PFSK-1 (cell line): ENCODE measurements at regions not wholly inside any gene's neighbourhood (a gene's known extent, or its start where the extent isn't known, plus 50 kb on each side); places are given as distances from the start of the nearest gene placed in this dataset.

Experiments used
- FOXP2 ChIP-seq: optimal IDR thresholded peaks from 2 replicates; pipeline ENCODE3; 2011; ENCODE audit warnings: borderline replicate concordance, control low read depth, inconsistent platforms; ENCODE audit not compliant: insufficient read depth; ENCODE audit errors: extremely low read length, extremely low read depth
- POLR2AphosphoS5 ChIP-seq: IDR thresholded peaks from 2 replicates; pipeline ENCODE4 v1.6.1; 2012; ENCODE audit warnings: low read depth, mild to moderate bottlenecking, control low read depth, low read length, moderate library complexity
- REST ChIP-seq, 2 experiments: IDR thresholded peaks; 2 replicates each; pipeline versions ENCODE4 v1.6.1 to v1.8.0; 2011 to 2012; ENCODE audit warnings: low read depth in 2 of 2, low read length in 2 of 2, control low read depth in 1 of 2, inconsistent platforms in 1 of 2, mild to moderate bottlenecking in 1 of 2, moderate library complexity in 1 of 2; ENCODE audit not compliant: insufficient read depth in 1 of 2
- SIN3A ChIP-seq: IDR thresholded peaks from 2 replicates; pipeline ENCODE4 v1.6.1; 2012; ENCODE audit warnings: mild to moderate bottlenecking, low read length, moderate library complexity, borderline replicate concordance; ENCODE audit not compliant: insufficient read depth
- TAF1 ChIP-seq: IDR thresholded peaks from 2 replicates; pipeline ENCODE4 v1.6.1; 2012; ENCODE audit warnings: low read length, control low read depth, borderline replicate concordance; ENCODE audit not compliant: insufficient read depth

- TF ChIP-seq REST (IDR thresholded peaks at IDR 0.05; ENCODE audit: insufficient read depth in 1 of 2, low read depth in 2 of 2, low read length in 2 of 2) (no peak), POLR2AphosphoS5 (no peak), SIN3A (no peak), TAF1 (no peak), FOXP2 (no peak)
Measured at GRCh38 chr10:131016556-131016955, 295.0 kb downstream of the TCERG1L start.

- no peak for TF ChIP-seq REST (IDR thresholded peaks at IDR 0.05; ENCODE audit: insufficient read depth in 1 of 2, low read depth in 2 of 2, low read length in 2 of 2)
- no peak for TF ChIP-seq POLR2AphosphoS5
- TF ChIP-seq FOXP2: no peak
- no peak for TF ChIP-seq SIN3A
- no peak for TF ChIP-seq TAF1
Measured at GRCh38 chr10:131017566-131018285, 293.8 kb downstream of the TCERG1L start.

- TF ChIP-seq POLR2AphosphoS5: no peak
- TF ChIP-seq REST (IDR thresholded peaks at IDR 0.05; ENCODE audit: insufficient read depth in 1 of 2, low read depth in 2 of 2, low read length in 2 of 2): no peak
- TF ChIP-seq TAF1: no peak
- no peak for TF ChIP-seq SIN3A
- TF ChIP-seq FOXP2: no peak
Measured at GRCh38 chr10:131018886-131019500, 292.5 kb downstream of the TCERG1L start.

GRCh38 chr10:131019696-131020095 lies 291.8 kb downstream of the TCERG1L start:
- TF ChIP-seq TAF1: no peak
- no peak for TF ChIP-seq SIN3A
- no peak for TF ChIP-seq FOXP2
- no peak for TF ChIP-seq POLR2AphosphoS5
- TF ChIP-seq REST (IDR thresholded peaks at IDR 0.05; ENCODE audit: insufficient read depth in 1 of 2, low read depth in 2 of 2, low read length in 2 of 2): no peak
